ENCODE measurements at regions not wholly inside any gene's neighbourhood (a gene's known extent, or its start where the extent isn't known, plus 50 kb on each side); places are given as distances from the start of the nearest gene placed in this dataset.

DNA sequence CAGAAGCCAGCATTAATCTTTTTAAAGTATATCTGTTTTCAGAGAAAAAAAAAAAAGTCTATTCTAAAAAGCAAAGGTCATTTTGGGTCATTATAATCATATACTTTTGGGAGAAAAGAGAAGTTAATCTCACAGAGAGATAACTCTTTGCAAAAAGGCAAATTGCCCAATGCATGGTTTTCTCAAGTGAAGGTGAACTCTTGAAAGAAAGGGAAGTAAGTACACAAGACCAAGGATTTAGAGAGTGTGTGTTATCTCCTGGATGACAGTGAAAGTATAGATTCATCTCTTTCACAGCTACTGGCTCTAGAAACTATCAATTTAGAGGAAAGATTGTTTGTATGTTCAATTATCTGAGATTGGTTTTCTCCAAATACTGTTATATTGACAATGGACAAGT is 151.4 kb downstream of the CD8B2 start:
- TF ChIP-seq, protein P1, sequence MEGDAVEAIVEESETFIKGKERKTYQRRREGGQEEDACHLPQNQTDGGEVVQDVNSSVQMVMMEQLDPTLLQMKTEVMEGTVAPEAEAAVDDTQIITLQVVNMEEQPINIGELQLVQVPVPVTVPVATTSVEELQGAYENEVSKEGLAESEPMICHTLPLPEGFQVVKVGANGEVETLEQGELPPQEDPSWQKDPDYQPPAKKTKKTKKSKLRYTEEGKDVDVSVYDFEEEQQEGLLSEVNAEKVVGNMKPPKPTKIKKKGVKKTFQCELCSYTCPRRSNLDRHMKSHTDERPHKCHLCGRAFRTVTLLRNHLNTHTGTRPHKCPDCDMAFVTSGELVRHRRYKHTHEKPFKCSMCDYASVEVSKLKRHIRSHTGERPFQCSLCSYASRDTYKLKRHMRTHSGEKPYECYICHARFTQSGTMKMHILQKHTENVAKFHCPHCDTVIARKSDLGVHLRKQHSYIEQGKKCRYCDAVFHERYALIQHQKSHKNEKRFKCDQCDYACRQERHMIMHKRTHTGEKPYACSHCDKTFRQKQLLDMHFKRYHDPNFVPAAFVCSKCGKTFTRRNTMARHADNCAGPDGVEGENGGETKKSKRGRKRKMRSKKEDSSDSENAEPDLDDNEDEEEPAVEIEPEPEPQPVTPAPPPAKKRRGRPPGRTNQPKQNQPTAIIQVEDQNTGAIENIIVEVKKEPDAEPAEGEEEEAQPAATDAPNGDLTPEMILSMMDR (conservative IDR thresholded peaks at IDR 0.05; ENCODE audit: low read length): no peak
- no peak for TF ChIP-seq EZH2phosphoT487 (IDR thresholded peaks at IDR 0.05; ENCODE audit: borderline replicate concordance, low read depth, low read length)

All from OCI-LY7 (cell line).